Breast epithelium (tissue), 3 donors: ENCODE measurements at regions not wholly inside any gene's neighbourhood (a gene's known extent, or its start where the extent isn't known, plus 50 kb on each side); places are given as distances from the start of the nearest gene placed in this dataset.

ENCODE experiments used
- POLR2AphosphoS5 ChIP-seq, 3 donors: sonication (generic); formaldehyde crosslinking; IDR thresholded peaks; one replicate each; pipeline ENCODE4 v1.6.1; 2017; ENCODE audit warnings: antibody characterized with exemption in 3 of 3
- TF ChIP-seq, protein P1 (sequence below), 3 donors: fragments of 450-650 bp; IDR thresholded peaks; one replicate each; pipeline ENCODE4 v1.5.1; 2016 to 2017; ENCODE audit warnings: antibody characterized with exemption in 3 of 3, mild to moderate bottlenecking in 3 of 3, moderate library complexity in 3 of 3

DNA sequence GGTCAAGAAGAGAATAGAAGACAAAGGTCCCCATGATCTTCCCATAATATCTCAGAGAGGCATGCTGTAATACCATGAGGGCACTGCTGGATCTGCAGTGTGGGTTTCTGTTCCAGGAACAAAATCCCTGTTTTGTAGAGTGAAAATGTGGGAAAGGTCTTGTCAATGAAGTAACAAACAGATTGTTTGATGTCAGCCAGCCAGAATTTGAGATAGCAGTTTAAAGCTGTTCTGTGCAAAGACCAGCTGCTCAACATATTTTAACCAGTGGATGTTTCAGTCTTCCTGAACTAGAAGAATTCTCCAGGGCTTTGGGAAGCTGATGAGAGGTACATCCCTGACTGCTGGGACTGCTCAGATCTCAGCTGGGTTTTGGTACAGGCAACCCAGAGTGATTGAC is 1012.5 kb downstream of the DNAJB9 start:
- TF ChIP-seq POLR2AphosphoS5 (IDR thresholded peaks at IDR 0.05): no peak
- TF ChIP-seq, protein P1, sequence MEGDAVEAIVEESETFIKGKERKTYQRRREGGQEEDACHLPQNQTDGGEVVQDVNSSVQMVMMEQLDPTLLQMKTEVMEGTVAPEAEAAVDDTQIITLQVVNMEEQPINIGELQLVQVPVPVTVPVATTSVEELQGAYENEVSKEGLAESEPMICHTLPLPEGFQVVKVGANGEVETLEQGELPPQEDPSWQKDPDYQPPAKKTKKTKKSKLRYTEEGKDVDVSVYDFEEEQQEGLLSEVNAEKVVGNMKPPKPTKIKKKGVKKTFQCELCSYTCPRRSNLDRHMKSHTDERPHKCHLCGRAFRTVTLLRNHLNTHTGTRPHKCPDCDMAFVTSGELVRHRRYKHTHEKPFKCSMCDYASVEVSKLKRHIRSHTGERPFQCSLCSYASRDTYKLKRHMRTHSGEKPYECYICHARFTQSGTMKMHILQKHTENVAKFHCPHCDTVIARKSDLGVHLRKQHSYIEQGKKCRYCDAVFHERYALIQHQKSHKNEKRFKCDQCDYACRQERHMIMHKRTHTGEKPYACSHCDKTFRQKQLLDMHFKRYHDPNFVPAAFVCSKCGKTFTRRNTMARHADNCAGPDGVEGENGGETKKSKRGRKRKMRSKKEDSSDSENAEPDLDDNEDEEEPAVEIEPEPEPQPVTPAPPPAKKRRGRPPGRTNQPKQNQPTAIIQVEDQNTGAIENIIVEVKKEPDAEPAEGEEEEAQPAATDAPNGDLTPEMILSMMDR (IDR thresholded peaks at IDR 0.05): no peak
